GM23338 (cell line): ENCODE measurements at regions not wholly inside any gene's neighbourhood (a gene's known extent, or its start where the extent isn't known, plus 50 kb on each side); places are given as distances from the start of the nearest gene placed in this dataset.

Experiments
- NANOG ChIP-seq: IDR thresholded peaks from 2 replicates; pipeline ENCODE4 v1.6.1; 2016; ENCODE audit warnings: antibody characterized with exemption, borderline replicate concordance
- ZNF462 ChIP-seq: fragments of 250-450 bp; sonication (Bioruptor Pico); IDR thresholded peaks from 2 replicates; pipeline ENCODE4 v1.5.0; 2020; ENCODE audit warnings: mild to moderate bottlenecking, moderate library complexity
- TF ChIP-seq, protein P1 (sequence below): IDR thresholded peaks from one replicate; pipeline ENCODE4 v1.6.1; 2018; ENCODE audit warnings: antibody characterized with exemption; ENCODE audit not compliant: unreplicated experiment
- TF ChIP-seq, protein P2 (sequence below), 2 experiments: fragments of 200-600 bp in 1 of 2; sonication (generic) in 1 of 2; conservative IDR thresholded peaks; 2 replicates each; pipeline versions ENCODE4 v1.5.1 to v1.6.1; 2016 to 2017; ENCODE audit warnings: antibody characterized with exemption in 2 of 2, low read depth in 2 of 2, mild to moderate bottlenecking in 2 of 2, moderate library complexity in 1 of 2

DNA sequence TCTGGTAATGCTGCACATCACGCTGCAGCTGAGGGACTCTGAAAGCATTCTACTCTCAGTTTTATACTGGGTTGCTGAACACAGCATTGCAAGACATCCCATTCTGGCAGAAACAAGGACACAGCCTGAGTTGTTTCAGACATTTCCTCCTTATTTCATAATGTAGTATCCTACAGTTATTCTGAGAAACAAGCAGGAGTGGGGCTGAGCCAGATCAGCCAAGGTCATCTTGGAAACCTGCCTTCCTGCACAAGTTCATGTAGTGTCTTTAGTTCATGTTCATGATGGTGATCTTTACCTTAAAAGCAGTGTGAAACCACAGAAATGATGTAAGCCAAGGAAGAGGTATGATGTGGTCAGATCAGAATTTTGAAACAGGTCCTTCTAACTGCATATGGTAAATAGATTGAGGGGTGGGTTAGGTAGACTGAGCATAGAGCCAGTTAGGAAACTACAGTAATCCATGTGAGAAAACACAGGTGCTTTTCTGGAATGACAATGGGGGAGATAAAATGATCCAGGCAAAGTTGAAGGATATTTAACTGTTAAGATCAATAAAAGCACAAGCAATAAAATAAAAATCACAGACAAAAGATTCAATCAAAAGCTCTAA lies 1686.8 kb downstream of the LRRC4C start (continued):
- TF ChIP-seq ZNF462 = no peak
- TF ChIP-seq, protein P1, sequence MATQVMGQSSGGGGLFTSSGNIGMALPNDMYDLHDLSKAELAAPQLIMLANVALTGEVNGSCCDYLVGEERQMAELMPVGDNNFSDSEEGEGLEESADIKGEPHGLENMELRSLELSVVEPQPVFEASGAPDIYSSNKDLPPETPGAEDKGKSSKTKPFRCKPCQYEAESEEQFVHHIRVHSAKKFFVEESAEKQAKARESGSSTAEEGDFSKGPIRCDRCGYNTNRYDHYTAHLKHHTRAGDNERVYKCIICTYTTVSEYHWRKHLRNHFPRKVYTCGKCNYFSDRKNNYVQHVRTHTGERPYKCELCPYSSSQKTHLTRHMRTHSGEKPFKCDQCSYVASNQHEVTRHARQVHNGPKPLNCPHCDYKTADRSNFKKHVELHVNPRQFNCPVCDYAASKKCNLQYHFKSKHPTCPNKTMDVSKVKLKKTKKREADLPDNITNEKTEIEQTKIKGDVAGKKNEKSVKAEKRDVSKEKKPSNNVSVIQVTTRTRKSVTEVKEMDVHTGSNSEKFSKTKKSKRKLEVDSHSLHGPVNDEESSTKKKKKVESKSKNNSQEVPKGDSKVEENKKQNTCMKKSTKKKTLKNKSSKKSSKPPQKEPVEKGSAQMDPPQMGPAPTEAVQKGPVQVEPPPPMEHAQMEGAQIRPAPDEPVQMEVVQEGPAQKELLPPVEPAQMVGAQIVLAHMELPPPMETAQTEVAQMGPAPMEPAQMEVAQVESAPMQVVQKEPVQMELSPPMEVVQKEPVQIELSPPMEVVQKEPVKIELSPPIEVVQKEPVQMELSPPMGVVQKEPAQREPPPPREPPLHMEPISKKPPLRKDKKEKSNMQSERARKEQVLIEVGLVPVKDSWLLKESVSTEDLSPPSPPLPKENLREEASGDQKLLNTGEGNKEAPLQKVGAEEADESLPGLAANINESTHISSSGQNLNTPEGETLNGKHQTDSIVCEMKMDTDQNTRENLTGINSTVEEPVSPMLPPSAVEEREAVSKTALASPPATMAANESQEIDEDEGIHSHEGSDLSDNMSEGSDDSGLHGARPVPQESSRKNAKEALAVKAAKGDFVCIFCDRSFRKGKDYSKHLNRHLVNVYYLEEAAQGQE = no peak
- no peak for TF ChIP-seq NANOG
- TF ChIP-seq, protein P2, sequence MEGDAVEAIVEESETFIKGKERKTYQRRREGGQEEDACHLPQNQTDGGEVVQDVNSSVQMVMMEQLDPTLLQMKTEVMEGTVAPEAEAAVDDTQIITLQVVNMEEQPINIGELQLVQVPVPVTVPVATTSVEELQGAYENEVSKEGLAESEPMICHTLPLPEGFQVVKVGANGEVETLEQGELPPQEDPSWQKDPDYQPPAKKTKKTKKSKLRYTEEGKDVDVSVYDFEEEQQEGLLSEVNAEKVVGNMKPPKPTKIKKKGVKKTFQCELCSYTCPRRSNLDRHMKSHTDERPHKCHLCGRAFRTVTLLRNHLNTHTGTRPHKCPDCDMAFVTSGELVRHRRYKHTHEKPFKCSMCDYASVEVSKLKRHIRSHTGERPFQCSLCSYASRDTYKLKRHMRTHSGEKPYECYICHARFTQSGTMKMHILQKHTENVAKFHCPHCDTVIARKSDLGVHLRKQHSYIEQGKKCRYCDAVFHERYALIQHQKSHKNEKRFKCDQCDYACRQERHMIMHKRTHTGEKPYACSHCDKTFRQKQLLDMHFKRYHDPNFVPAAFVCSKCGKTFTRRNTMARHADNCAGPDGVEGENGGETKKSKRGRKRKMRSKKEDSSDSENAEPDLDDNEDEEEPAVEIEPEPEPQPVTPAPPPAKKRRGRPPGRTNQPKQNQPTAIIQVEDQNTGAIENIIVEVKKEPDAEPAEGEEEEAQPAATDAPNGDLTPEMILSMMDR (conservative IDR thresholded peaks at IDR 0.05; ENCODE audit: low read depth in 2 of 2) = no peak
